HG02678 (cell line): ENCODE measurements at regions not wholly inside any gene's neighbourhood (a gene's known extent, or its start where the extent isn't known, plus 50 kb on each side); places are given as distances from the start of the nearest gene placed in this dataset.

Source experiments
- ATAC-seq: cut with Tn5 transposase; IDR thresholded peaks from one replicate; pipeline ENCODE4 v1.9.1; 2021; ENCODE audit warnings: mild to moderate bottlenecking, moderate library complexity; ENCODE audit not compliant: unreplicated experiment

DNA sequence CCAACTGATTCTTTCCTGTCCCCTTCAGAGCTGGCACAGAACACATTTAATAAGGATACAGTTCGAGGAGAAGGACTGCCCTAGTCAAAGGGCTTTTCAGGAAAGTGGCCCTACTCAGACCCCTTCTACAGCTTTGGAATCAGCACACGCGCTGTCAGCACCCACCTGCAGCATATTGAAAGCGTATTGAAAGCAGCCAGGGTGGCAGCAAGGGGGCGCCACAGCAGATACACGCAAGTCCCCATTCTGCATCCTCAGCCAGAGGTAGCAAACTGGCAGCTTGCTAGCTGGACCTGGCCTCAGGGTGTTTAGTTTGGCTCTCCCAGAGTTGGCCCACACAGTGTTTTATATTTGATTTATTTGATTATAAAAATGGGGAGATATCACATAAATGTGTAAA is 101.0 kb upstream of the NT5C1B start:
- no peak for ATAC-seq

GRCh38 chr2:18684206-18685038 is 95.1 kb upstream of the NT5C1B start:
- ATAC-seq, result no peak

DNA sequence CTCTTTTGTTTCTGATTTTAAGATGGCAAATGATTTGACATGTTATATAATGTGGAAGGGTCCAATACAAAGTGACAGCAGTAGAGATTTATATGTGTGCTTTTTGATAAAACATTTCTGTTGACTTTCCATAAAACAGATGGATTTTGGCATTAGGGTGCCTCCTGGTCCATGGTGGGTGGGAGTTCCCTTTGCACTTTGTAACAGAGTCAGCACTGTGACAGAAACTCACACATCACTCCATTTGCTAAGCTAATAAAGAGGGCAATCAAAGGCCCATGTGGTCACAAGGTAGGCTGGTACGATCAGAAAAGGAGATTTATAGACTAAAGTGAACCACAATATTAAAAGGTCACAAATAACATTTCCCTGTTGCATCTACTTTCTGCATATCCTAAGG is 93.3 kb upstream of the NT5C1B start:
- no peak for ATAC-seq

DNA sequence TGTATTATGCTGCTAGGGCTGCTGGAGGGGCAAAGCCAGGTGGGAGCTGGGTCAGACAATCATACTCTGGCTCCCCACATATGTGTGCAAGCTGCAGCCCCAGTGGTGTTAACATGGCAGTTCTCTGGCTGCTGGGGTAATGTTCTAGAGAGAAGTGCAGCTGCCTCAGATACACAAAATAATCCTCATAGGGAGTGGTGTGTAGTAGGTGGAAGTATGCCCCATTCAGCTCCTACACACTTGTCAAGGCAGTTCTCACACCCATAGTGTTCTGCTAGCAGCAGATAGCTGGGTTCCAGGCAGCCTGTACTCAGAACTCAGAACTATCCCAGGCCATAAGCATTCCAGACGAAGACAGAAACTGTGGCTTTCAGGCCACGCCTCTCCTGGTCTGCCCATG is 87.9 kb upstream of the NT5C1B start:
- no peak for ATAC-seq

- no peak for ATAC-seq
Observed at GRCh38 chr2:18674309-18674708, 84.9 kb upstream of the NT5C1B start.

DNA sequence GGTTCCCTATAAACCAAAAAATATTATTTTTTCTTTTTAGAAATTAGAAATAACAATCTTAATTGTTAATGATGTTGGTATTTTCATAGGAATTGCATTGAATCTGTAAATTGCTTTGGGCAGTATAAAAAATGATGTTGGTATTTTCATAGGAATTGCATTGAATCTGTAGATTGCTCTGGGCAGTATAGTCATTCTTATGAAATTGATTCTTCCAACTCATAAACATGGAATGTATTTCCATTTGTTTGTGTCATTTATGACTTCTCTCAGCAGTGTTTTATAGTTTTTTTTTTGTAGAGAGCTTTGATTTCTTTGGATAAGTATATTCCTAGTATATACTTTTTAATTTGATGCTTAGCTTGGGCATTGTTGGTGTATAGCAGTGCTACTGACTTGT is 82.0 kb upstream of the NT5C1B start:
- ATAC-seq, result no peak

DNA sequence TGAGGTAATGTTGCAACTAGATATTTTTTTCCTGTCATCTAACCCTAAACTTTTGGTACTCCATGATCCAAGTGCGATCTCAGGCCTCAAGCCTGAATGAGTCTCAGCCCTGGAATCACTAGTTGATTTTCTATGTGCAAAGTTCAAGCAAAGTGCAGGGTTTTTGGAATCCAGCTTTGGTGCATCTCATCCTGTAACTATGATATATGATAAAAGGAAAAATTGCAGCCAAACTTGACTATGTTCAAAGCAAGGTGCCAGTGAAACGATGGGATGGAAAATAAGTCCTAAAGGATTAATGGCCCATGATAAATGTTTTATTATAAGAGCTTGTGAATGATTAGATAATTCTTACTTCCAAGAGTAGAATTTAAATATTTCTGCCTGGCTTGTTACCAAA is 78.9 kb upstream of the NT5C1B start:
- ATAC-seq, result no peak

GRCh38 chr2:18664421-18664820 is 75.1 kb upstream of the NT5C1B start:
- no peak for ATAC-seq

DNA sequence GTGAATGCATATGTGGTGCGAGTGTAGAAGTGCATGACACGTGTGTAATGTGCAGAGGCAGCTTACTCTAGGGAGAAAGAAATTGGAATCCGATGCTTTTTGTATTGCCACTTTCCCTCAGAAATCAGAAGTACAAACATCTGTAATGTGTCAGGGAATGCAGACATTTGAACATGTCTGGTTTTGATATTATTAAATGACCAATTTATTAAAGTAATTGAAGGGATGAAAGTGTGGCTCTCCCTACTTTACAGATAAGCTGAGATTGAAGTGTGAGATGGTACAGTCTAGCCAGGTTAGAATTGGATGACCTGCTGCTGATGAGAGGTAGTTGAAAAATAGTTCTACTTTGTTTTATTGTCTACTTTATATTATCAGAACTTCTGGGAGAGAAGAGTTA is 74.5 kb upstream of the NT5C1B start:
- ATAC-seq, result no peak

- no peak for ATAC-seq
Observed at GRCh38 chr2:18662689-18663088, 73.3 kb upstream of the NT5C1B start.

- no peak for ATAC-seq
Observed at GRCh38 chr2:18659915-18660314, 70.5 kb upstream of the NT5C1B start.

GRCh38 chr2:18656048-18656447 is 66.7 kb upstream of the NT5C1B start:
- ATAC-seq, result no peak

DNA sequence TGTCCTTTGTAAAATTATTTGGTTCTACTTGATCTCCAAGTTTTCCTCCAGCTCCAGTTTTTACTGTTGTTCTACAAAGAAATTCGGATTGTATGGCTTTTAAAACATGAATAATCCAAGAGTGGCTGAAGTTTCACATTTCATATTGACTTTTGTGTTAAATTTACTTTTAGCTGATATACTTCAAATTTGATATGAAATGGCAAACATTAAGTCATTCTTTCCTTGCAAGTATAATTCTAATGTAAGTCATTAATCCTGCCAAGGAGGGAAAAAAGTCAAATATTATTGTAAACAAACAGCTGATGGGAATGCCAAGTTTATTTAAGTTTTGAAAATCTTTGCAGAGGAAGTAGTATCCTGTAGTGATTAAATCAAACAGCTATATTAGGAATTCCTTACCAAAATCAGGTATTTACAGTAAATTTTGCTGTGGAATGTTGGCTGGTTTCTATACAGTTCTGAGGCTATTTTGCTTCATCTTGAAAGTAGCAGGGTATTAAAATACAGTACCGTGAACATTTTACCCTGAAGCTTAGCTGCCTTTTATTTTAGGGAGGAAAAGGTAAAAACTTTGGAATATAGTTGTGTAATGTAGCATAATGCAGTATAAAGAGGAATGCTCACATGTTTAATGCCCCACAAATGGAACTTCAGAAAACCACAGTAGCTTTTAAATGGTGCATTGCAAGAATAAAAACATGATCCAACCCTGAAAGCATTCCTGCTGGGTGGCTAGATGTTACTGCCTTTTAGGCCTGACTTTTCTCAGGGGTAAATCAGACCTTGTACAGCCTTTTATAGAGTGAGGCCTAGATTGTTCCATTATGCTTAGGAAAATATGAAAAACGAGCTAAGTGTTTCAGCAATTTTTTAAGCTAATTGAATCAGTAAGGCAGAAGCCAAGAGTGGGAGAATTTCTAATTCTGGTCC is 62.7 kb upstream of the NT5C1B start:
- ATAC-seq, result no peak

DNA sequence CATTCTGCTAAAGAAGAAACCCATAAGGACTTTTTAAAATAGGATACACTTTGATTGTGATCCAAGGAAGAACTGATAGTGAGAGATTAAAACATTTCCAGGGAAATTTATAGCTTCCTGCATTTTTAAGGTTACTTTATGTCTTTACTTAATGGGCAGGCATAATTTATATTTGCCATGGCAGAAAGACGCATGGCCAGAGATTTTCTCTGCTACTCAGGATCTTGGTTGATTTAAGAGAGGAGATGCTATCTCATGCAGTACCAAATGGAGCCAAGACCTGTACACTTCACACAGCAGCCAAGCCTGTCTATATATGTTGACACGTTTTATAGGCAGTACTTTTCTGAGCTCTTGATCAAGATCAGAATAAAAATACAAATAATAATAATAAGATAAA is 60.9 kb upstream of the NT5C1B start:
- no peak for ATAC-seq

DNA sequence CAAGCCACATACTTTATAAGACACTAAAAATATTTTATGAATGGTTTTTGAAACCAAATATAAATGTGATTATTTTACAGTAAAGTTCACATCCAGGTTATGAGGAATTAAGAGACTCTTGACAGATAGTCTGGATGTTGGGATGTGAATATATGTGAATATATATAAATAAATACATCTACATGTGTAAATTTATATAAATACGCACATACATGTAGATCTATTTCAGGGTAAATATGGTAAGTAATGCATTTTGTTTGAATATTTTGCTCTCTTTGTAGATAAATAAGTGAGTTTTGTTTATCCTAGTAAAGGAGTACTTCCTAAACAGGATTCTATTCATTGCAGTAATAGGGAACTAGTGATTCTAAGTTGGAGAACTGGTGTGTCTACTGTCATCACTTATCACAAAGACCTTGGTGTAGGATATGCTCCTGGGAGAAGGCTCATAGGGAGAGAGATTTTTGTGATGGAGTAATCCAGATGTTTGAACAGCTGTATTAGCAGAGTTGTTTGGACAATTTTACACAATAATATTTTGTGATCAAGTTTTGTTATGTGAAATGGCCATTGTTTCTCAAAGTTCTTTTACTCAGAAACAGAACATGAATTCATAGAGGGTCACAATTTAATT is 60.2 kb upstream of the NT5C1B start:
- ATAC-seq, result no peak

GRCh38 chr2:18648161-18648560 is 58.8 kb upstream of the NT5C1B start:
- no peak for ATAC-seq

GRCh38 chr2:18647731-18648130 is 58.4 kb upstream of the NT5C1B start:
- ATAC-seq, result no peak

GRCh38 chr2:18645315-18645714 is 55.9 kb upstream of the NT5C1B start:
- no peak for ATAC-seq

DNA sequence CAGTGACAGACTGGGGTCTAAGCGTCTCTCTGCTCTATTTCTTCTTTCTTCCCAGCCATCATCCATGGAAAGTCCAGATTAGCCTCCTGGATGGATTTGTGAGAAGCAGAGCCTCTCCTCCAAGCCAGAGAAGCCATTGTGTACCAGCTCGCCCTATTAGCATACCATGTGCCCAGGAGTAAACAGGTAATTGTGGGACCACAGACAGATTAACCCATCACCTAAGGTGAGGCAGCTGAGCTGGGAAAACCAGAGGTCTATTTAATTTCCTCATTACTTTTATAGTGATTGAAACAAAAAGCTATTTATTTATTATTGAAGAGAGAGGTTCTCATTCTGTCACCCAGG is 54.7 kb upstream of the NT5C1B start:
- ATAC-seq, result no peak

DNA sequence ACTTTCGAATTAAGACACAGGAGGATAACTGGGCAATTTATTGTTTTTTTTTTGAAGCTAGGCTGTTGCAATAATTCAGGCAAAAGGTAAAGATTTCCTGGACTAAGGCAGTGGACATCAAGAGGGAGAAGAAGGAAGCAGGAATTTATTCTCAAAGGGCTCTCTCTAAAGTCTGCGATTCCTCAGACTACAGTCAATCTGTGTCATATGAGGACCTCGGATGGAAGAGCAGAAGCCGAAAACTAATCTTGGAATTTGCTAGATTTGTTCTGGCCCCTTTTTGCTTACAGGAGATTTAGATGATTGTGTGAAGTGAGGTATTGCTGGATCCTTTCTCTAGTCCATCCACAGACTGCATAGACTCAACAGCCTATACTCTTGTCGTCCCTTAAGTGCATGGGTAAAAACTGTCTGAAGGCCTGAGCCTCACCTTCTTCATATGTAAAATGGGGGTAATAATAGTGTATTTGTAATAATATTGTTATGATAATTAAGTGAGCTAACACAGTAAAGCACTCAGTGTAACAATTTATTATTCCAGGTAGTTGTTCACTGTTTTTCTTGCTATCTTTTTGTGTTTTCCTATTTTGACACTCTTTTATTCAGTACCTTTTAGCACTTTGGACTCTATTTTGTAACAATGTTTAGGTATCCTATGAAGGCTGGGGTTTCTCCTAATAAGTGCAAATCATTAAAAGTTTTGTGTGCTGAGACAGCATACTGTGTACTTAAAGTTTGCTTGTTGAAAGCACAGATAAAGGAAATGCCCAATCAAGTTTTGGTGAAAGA is 54.2 kb upstream of the NT5C1B start:
- no peak for ATAC-seq

- no peak for ATAC-seq
Observed at GRCh38 chr2:18641823-18642222, 52.5 kb upstream of the NT5C1B start.
